ENCODE measurements at regions not wholly inside any gene's neighbourhood (a gene's known extent, or its start where the extent isn't known, plus 50 kb on each side); places are given as distances from the start of the nearest gene placed in this dataset.

- H3K79me2 ChIP-seq (ENCODE audit: control insufficient read depth, insufficient read depth, low read length) = no peaks in the 10 kb centered on the region
- H3K4me1 Mint-ChIP-seq = no peaks in the 10 kb centered on the region
- intact Hi-C loops (cut with micrococcal nuclease) = no loop called here
- H3K9ac ChIP-seq (ENCODE audit: low read length) = no peak overlapping the region
- no peak overlapping the region for H2AFZ ChIP-seq (ENCODE audit: insufficient read depth, low read depth, low read length, poor library complexity, severe bottlenecking)
- no peaks in the 10 kb centered on the region for H3K4me1 ChIP-seq (ENCODE audit: control insufficient read depth in 2 of 2, insufficient read depth in 2 of 2, low read length in 2 of 2)
- no peaks in the 10 kb centered on the region for H3K9me3 ChIP-seq (ENCODE audit: control extremely low read depth in 1 of 3, control insufficient read depth in 2 of 3, insufficient read depth in 1 of 3, low read length in 2 of 3)
- H3K4me3 Mint-ChIP-seq = no peak overlapping the region
- POLR2A ChIA-PET = no interaction called here
- no peaks in the 10 kb centered on the region for H3K36me3 ChIP-seq (replicated peaks in 1 of 2; ENCODE audit: control extremely low read depth in 1 of 2, control insufficient read depth in 1 of 2, extremely low read depth in 1 of 2, insufficient read depth in 2 of 2, low read length in 1 of 2)
- no peak overlapping the region for H3K27ac ChIP-seq (ENCODE audit: low read length in 2 of 2)
- H3K27ac Mint-ChIP-seq = no peak overlapping the region
- DNase-seq = no peak
- H3K4me3 ChIP-seq (ENCODE audit: control extremely low read depth in 1 of 5, extremely low read depth in 1 of 5, insufficient read depth in 1 of 5, low read depth in 2 of 5, low read length in 4 of 5) = no peak overlapping the region
- TF ChIP-seq CTCF (IDR thresholded peaks at IDR 0.05) = no peak
- TF ChIP-seq EZH2 (IDR thresholded peaks at IDR 0.05; ENCODE audit: borderline replicate concordance, insufficient read depth, low read depth, low read length, poor library complexity, severe bottlenecking) = no peak
- peaks cover 0 to 11% (median 6%) of the 10 kb centered on the region in 4 experiments for H3K27me3 ChIP-seq (replicated peaks in 1 of 4; ENCODE audit: control extremely low read depth in 1 of 4, control insufficient read depth in 3 of 4, insufficient read depth in 4 of 4, low read length in 3 of 4)
- no peaks in the 10 kb centered on the region for H4K20me1 ChIP-seq (ENCODE audit: control insufficient read depth, insufficient read depth, low read length, poor library complexity, severe bottlenecking)
- peaks cover 37% of the 10 kb centered on the region for H3K27me3 Mint-ChIP-seq
- no peaks in the 10 kb centered on the region for H3K9me3 Mint-ChIP-seq (ENCODE audit: insufficient read depth)
- ATAC-seq (ENCODE audit: low read depth) = no peak
- CTCF ChIA-PET = no interaction called here
- H3K4me2 ChIP-seq (replicated peaks; ENCODE audit: low read depth, low read length, poor library complexity, severe bottlenecking) = no peak overlapping the region
- 95% methylated on average over 8 of the region's 8 CpGs for WGBS (ENCODE audit: insufficient coverage)
These were observed 78.7 kb downstream of the NOG start for GRCh38 chr17:56672195-56672594.

- POLR2A ChIA-PET = no interaction called here
- WGBS (ENCODE audit: insufficient coverage) = no CpG with 5 or more reads among the region's 1 CpG
- H3K27me3 Mint-ChIP-seq = peaks cover 46% of the 10 kb centered on the region
These were observed 81.0 kb downstream of the NOG start for GRCh38 chr17:56674401-56674925.

More at GRCh38 chr17:56674401-56674925, 81.0 kb downstream of the NOG start:
- intact Hi-C loops (cut with micrococcal nuclease) = no loop called here
- H3K27ac Mint-ChIP-seq = no peak overlapping the region
- TF ChIP-seq EZH2 (IDR thresholded peaks at IDR 0.05; ENCODE audit: borderline replicate concordance, insufficient read depth, low read depth, low read length, poor library complexity, severe bottlenecking) (no peak), CTCF (IDR thresholded peaks at IDR 0.05) (no peak)
- H3K4me1 ChIP-seq (ENCODE audit: control insufficient read depth in 2 of 2, insufficient read depth in 2 of 2, low read length in 2 of 2) = peaks cover 8 to 9% of the 10 kb centered on the region in 2 donors
- peaks cover 0 to 4% (median 0%) of the 10 kb centered on the region in 3 donors for H3K9me3 ChIP-seq (ENCODE audit: control extremely low read depth in 1 of 3, control insufficient read depth in 2 of 3, insufficient read depth in 1 of 3, low read length in 2 of 3)
- H3K4me3 Mint-ChIP-seq = no peak overlapping the region
- H4K20me1 ChIP-seq (ENCODE audit: control insufficient read depth, insufficient read depth, low read length, poor library complexity, severe bottlenecking) = no peaks in the 10 kb centered on the region
- ATAC-seq (ENCODE audit: low read depth) (no peak), DNase-seq (no peak)
- no peak overlapping the region for H2AFZ ChIP-seq (ENCODE audit: insufficient read depth, low read depth, low read length, poor library complexity, severe bottlenecking)
- no peak overlapping the region for H3K9ac ChIP-seq (ENCODE audit: low read length)
- CTCF ChIA-PET = no interaction called here
- H3K9me3 Mint-ChIP-seq (ENCODE audit: insufficient read depth) = no peaks in the 10 kb centered on the region
- no peaks in the 10 kb centered on the region for H3K36me3 ChIP-seq (replicated peaks in 1 of 2; ENCODE audit: control extremely low read depth in 1 of 2, control insufficient read depth in 1 of 2, extremely low read depth in 1 of 2, insufficient read depth in 2 of 2, low read length in 1 of 2)
- H3K79me2 ChIP-seq (ENCODE audit: control insufficient read depth, insufficient read depth, low read length) = no peaks in the 10 kb centered on the region
- H3K27ac ChIP-seq (ENCODE audit: low read length in 2 of 2) = no peak overlapping the region
- peaks cover 8% of the 10 kb centered on the region for H3K4me1 Mint-ChIP-seq
- peaks cover 0 to 30% (median 14%) of the 10 kb centered on the region in 4 experiments for H3K27me3 ChIP-seq (replicated peaks in 1 of 4; ENCODE audit: control extremely low read depth in 1 of 4, control insufficient read depth in 3 of 4, insufficient read depth in 4 of 4, low read length in 3 of 4)
- no peak overlapping the region for H3K4me2 ChIP-seq (replicated peaks; ENCODE audit: low read depth, low read length, poor library complexity, severe bottlenecking)
- H3K4me3 ChIP-seq (ENCODE audit: control extremely low read depth in 1 of 5, extremely low read depth in 1 of 5, insufficient read depth in 1 of 5, low read depth in 2 of 5, low read length in 4 of 5) = no peak overlapping the region

Data from B cell (primary cell).